CD4-positive, alpha-beta T cell treated with Interleukin-6 for 4 hours (primary cell): ENCODE measurements at regions not wholly inside any gene's neighbourhood (a gene's known extent, or its start where the extent isn't known, plus 50 kb on each side); places are given as distances from the start of the nearest gene placed in this dataset.
"Not testable (repeated sequence)": the region's sequence is repeated elsewhere in the genome, so short reads cannot be mapped to it uniquely, and the experiment has no call there.

Experiments
- DNase-seq: peaks from one replicate; pipeline ENCODE4 v3.0.0-alpha.2; 2020; ENCODE audit warnings: mixed read lengths

- no peak for DNase-seq
These were observed 302.2 kb downstream of the TUSC7 start for GRCh38 chr3:117011687-117012250.

- DNase-seq, result no peak
These were observed 306.8 kb downstream of the TUSC7 start for GRCh38 chr3:117016378-117016777.

GRCh38 chr3:117017135-117017894 lies 307.7 kb downstream of the TUSC7 start:
- DNase-seq, result no peak

- no peak for DNase-seq
These were observed 309.1 kb downstream of the TUSC7 start for GRCh38 chr3:117018655-117019054.

DNA sequence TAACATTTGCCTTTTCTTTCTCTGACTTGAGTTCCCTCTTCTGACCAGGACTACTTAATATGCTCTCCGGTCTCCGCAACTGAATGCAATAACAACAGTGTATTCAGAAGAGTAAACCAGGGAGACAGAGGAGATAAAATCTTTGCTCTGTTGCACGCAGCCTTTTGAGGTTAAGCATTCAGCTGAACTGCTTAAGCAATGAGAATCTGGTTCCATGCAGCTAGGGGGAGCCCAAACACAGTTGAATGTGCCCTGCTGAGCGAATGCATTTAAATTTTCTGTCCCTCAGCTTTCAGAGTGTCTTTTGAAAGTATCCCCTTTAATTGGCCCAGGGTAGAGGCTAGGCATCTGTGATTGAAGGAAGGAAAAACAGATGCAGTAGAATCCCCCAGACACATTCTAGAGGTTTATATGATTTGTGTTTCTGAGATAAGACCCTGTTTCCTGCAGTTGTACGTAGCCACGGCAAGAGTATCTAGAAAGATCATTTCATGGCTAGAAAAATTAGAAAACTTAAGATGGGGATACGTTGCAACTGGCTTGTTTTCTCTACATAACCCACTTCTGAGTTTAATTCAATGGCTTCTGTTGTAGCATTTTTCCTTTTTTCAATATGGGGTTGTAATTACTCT lies 309.6 kb downstream of the TUSC7 start:
- DNase-seq, result no peak

- no peak for DNase-seq
These were observed 316.8 kb downstream of the TUSC7 start for GRCh38 chr3:117026401-117026800.

DNA sequence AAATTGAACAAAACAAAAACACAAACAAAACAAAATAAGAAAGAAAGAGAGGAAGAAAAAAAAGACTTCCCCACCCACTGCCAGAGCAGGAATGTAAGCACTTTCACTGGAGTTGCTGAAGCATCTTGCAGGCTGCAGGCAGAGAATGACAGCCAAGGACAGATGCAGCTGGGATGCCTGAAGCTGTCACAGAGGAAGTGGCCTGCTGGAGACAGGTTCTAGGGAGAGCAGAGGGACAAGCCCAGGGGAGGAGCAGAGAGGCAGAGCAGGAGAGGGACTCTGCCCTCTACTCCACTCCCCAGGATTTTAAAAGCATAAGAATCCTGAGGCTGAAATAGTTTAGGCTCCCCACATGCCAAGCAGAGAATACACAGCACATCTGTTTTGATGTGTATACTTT lies 326.2 kb downstream of the TUSC7 start:
- DNase-seq, result no peak

GRCh38 chr3:117036259-117036799 lies 326.8 kb downstream of the TUSC7 start:
- no peak for DNase-seq

DNA sequence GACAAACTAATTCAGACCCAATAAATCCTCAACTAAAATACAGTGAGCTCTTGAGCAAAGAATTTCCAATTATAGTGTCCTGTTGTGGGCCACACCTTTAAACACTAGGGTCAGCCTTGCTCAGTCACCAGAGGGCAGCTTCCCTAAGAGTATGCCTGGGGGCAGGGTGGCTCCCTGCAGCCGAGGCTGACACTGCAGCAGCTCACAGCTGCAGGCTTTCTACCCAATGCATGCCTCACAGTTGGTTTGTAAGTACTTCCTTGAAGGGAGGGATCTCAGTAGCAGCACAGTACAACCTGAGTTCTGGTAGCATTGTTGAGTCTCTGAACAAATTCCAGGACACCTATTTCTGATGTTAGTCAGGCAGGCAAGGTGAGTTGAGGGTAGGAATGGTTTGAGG lies 335.6 kb downstream of the TUSC7 start:
- no peak for DNase-seq

DNA sequence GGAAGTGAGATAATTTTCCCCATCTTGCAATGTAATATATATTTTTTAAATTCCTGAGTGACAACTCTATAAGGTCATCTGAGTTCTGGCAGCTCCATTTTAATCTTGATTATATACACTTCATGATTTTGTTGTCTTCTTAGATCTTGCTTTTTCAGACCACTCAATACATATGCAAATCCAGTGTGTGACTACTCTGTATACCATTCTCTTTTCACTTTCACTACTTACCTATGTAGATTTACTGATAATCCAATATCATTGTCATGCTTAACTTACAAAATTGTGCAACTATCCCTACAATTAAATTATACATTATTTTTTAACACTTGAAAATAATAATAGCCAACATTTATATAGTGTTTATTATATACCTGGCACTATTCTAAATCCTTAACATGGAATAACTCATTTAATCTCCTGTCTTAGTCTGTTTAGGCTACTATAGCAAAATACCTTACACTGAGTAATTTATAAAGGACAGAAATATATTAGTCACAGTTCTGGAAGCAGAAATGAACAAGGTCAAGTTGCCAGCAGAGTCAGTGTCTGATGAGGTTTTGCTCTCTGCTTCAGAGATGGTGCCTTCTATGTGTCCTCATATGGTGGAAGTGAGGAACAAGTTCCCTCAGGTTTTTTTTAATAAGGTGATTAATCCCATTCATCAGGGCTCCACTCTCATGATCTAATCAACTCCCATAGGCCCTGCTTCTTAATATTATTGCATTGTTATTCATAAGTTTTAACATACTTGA lies 338.5 kb downstream of the TUSC7 start:
- no peak for DNase-seq

- no peak for DNase-seq
These were observed 342.8 kb downstream of the TUSC7 start for GRCh38 chr3:117052395-117052794.

DNA sequence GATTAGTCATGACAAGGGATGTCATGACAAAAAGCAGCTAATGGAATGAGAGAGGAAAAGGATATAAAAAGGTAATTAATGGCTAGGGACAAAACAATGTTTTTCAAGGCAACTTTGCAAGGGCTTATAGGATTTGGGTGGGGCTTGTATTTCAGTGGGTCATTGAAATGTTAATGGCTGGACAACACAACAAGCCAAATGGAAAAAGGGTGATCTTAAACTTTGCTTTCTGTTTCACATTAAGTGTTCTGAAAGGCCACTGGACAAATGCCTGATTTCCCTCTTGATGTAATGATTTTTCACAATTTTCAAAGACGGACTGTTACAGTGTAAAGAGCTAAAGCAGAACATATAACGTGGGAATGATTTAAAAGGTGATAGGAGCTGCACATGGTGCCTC lies 345.0 kb downstream of the TUSC7 start:
- DNase-seq, result no peak

GRCh38 chr3:117056946-117057345 lies 347.4 kb downstream of the TUSC7 start:
- DNase-seq, result not testable (repeated sequence)

- DNase-seq, result no peak
These were observed 349.7 kb downstream of the TUSC7 start for GRCh38 chr3:117059067-117059955.

DNA sequence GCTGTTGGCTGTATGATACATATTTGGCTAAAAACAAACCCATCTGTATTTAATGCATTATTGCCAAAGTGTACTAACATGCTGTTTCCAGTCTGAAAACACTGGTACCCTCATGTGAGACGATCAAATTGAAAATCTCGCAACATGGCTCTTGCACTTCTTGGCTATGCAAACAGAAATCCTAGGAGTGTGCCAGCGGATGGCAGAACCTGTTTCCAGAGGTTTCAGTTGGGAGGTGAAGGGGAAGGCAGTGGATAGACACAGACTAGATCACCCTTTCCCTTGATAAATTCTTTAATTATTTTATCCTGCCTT lies 350.3 kb downstream of the TUSC7 start:
- DNase-seq, result no peak

DNA sequence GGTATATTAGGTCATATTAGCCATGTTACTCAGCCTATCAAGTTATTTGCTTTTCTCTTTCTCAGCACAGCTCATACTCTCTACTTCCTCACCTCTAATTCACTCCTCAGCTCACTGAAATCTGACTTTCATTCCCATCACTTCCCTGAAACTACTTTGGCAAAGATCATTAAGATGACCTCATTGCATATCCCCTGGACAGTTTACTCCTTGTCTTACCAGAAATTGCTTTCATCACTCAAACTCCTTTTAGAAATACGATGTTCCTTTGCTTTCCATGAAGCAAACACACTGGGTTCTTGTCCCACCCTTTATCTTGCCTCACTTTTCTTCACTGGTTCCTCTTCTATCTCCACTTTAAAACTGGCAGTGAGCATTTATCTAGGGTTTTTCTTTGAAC lies 354.4 kb downstream of the TUSC7 start:
- DNase-seq, result no peak

- no peak for DNase-seq
These were observed 358.7 kb downstream of the TUSC7 start for GRCh38 chr3:117068301-117068700.

DNA sequence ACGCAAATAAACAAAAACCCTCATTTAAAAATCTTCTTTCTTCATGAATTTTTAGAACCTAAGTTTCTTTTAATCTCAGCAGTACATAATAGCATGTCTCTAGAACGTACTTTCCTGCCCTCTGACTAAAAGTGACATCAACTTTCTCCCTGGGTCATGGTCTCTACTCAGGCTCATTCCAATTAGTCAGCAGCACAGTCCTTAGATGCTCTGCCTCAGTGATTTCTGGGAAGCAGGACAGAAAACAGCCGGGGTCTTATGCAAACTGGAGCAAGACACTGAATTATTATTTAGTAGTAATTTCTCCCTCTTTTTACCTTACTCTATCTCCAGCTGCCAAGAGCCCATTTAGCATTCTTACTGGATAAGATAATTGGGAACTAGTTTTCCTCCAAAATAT lies 365.2 kb downstream of the TUSC7 start:
- no peak for DNase-seq

DNA sequence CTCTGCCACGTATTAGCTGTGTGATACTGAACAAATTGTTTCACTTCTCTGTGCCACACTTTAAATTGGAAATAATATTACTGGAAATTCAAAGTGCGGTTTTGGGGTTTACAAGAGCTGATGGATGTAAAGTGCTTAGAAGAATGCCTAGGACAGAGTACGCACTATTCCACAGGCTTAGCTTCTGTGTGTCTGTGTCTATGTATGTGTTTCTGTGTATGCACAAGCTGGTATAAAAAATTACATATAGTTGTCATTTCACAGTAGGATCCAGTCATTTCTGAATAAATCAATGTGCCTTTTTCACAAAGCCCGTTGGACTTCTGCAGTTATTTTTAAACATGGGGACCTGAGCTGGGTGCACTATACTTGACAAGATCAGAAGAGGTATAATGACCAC lies 370.4 kb downstream of the TUSC7 start:
- DNase-seq, result no peak

DNA sequence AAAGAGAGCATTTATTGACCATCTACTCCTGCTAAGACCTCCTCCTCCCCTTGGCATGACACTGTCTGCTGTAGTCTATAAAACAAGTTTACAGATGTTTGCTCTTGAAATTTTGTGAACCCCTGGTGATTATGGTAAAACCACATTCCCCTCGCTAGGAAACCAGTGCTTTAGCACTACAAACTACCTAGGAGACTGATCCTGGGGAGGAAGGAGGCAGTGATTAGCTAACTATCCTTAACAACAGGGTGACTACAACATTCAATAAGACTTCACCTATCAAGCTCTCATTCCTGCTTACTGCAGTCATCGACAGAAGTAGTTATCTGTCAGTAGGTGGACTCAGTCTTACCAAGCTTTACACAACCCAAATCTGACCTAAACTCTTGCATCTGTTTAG lies 371.3 kb downstream of the TUSC7 start:
- no peak for DNase-seq

- no peak for DNase-seq
These were observed 374.7 kb downstream of the TUSC7 start for GRCh38 chr3:117084277-117084676.

GRCh38 chr3:117084739-117085270 lies 375.2 kb downstream of the TUSC7 start:
- no peak for DNase-seq
